ENCODE measurements at regions not wholly inside any gene's neighbourhood (a gene's known extent, or its start where the extent isn't known, plus 50 kb on each side); places are given as distances from the start of the nearest gene placed in this dataset.

DNA sequence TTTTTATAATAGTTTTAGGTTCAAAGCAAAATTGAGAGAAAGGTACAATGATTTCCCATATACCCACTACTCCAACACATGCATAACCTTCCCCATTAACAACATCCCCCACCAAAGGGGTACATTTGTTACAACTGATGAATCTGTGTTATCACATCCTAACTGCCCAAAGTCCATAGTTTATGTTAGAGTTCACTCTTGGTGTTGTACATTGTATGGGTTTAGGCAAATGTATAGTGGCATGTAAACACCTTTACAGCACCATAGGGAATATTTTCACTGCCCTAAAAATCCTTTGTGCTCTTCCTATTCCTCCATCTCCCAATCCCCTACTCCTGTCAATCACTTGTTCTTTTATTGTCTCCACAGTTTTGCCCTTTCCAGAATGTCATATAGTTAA, 471.6 kb downstream of the CPS1 start:
- DNase-seq, result no peak
- no peaks in the 10 kb centered on the region for H3K27me3 ChIP-seq
- intact Hi-C loops (cut with DNase I), result no loop called here
- peaks cover 0 to 5% (median under 1%) of the 10 kb centered on the region in 4 donors for H3K9me3 ChIP-seq
- H3K4me3 ChIP-seq, result no peak overlapping the region
- H3K27ac ChIP-seq, result no peak overlapping the region
- TF ChIP-seq POLR2A (IDR thresholded peaks at IDR 0.05) (no peak), EP300 (IDR thresholded peaks at IDR 0.05) (no peak), POLR2AphosphoS5 (IDR thresholded peaks at IDR 0.05) (no peak), CTCF (IDR thresholded peaks at IDR 0.05) (no peak)
- H3K36me3 ChIP-seq, result no peaks in the 10 kb centered on the region
- H3K4me1 ChIP-seq, result no peaks in the 10 kb centered on the region

- 56 to 73% methylated on average over 2 of the region's 2 CpGs for WGBS, 2 donors
- no peaks in the 10 kb centered on the region for H3K36me3 ChIP-seq
- DNase-seq, result no peak
These were observed 477.4 kb downstream of the CPS1 start for GRCh38 chr2:211033765-211034164.

DNA sequence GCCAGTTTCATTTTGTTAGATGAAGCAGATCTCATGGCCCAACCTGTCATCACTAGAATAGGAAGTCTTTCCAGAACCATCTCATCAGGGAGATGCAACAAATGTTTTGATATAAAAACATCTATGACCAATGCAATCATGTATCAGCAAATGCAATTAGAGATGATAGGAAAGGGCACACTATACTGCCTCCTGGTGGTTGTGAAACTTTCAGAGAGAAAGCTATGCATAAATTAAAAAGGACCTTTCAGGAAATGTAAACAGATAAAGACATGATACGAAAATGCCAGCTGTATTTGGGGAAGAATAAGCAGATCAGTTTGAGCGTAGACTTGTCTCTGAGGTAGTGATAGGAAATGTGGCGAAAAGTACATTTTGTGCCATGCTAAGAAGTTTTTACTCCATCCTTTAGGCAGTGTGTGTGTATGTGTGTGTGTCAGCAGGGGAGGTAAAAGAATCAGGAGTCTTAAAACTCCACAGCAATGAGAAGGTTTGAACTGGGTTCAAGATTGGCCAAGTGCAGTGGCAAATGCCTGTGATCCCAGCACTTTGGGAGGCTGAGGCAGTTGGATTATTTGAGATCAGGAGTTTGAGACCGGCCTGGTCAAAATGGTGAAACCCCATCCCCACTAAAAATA, 479.3 kb downstream of the CPS1 start:
- no peak for DNase-seq
- TF ChIP-seq EP300 (IDR thresholded peaks at IDR 0.05) (no peak), POLR2AphosphoS5 (IDR thresholded peaks at IDR 0.05) (no peak), CTCF (IDR thresholded peaks at IDR 0.05) (no peak), POLR2A (IDR thresholded peaks at IDR 0.05) (no peak)
- no peaks in the 10 kb centered on the region for H3K9me3 ChIP-seq
- no peak overlapping the region for H3K27ac ChIP-seq
- no peaks in the 10 kb centered on the region for H3K4me1 ChIP-seq
- no peaks in the 10 kb centered on the region for H3K36me3 ChIP-seq
- intact Hi-C loops (cut with DNase I), result no loop called here
- no peaks in the 10 kb centered on the region for H3K27me3 ChIP-seq
- no peak overlapping the region for H3K4me3 ChIP-seq
- WGBS, 2 donors, result 37 to 56% methylated on average over 4 of the region's 4 CpGs

More at GRCh38 chr2:211033765-211034164, 477.4 kb downstream of the CPS1 start:
- TF ChIP-seq POLR2A (IDR thresholded peaks at IDR 0.05) (no peak), POLR2AphosphoS5 (IDR thresholded peaks at IDR 0.05) (no peak), CTCF (IDR thresholded peaks at IDR 0.05) (no peak), EP300 (IDR thresholded peaks at IDR 0.05) (no peak)
- no peaks in the 10 kb centered on the region for H3K9me3 ChIP-seq
- intact Hi-C loops (cut with DNase I), result no loop called here
- no peaks in the 10 kb centered on the region for H3K27me3 ChIP-seq
- no peak overlapping the region for H3K27ac ChIP-seq
- no peaks in the 10 kb centered on the region for H3K4me1 ChIP-seq
- H3K4me3 ChIP-seq, result no peak overlapping the region

- H3K36me3 ChIP-seq, result no peaks in the 10 kb centered on the region
- no peaks in the 10 kb centered on the region for H3K4me1 ChIP-seq
- H3K27me3 ChIP-seq, result no peaks in the 10 kb centered on the region
- no peak for DNase-seq
- no peak overlapping the region for H3K27ac ChIP-seq
- H3K4me3 ChIP-seq, result no peak overlapping the region
- 75 to 78% methylated on average over 2 of the region's 2 CpGs for WGBS, 2 donors
- H3K9me3 ChIP-seq, result no peaks in the 10 kb centered on the region
- TF ChIP-seq CTCF (IDR thresholded peaks at IDR 0.05) (no peak), EP300 (IDR thresholded peaks at IDR 0.05) (no peak)
- intact Hi-C loops (cut with DNase I), result no loop called here
These were observed 488.6 kb downstream of the CPS1 start for GRCh38 chr2:211045025-211045424.
